HG02642 (cell line): ENCODE measurements at regions not wholly inside any gene's neighbourhood (a gene's known extent, or its start where the extent isn't known, plus 50 kb on each side); places are given as distances from the start of the nearest gene placed in this dataset.
"Not testable (repeated sequence)": the region's sequence is repeated elsewhere in the genome, so short reads cannot be mapped to it uniquely, and the experiment has no call there.

Experiments
- ATAC-seq: cut with Tn5 transposase; IDR thresholded peaks from one replicate; pipeline ENCODE4 v1.9.1; 2021; ENCODE audit warnings: mild to moderate bottlenecking; ENCODE audit not compliant: unreplicated experiment, poor library complexity

- ATAC-seq, result no peak
These were observed 206.3 kb upstream of the TBL1X start for GRCh38 chrX:9258421-9259104.

- no peak for ATAC-seq
These were observed 204.3 kb upstream of the TBL1X start for GRCh38 chrX:9260603-9261002.

GRCh38 chrX:9267415-9267814 is 197.4 kb upstream of the TBL1X start:
- ATAC-seq, result no peak

- no peak for ATAC-seq
These were observed 195.7 kb upstream of the TBL1X start for GRCh38 chrX:9269134-9269533.

GRCh38 chrX:9271789-9272525 is 192.9 kb upstream of the TBL1X start:
- ATAC-seq, result no peak

GRCh38 chrX:9273744-9274143 is 191.1 kb upstream of the TBL1X start:
- no peak for ATAC-seq

- ATAC-seq, result no peak
These were observed 186.2 kb upstream of the TBL1X start for GRCh38 chrX:9278475-9279233.

GRCh38 chrX:9279234-9279544 is 185.7 kb upstream of the TBL1X start:
- ATAC-seq, result no peak

GRCh38 chrX:9280831-9281230 is 184.0 kb upstream of the TBL1X start:
- ATAC-seq, result no peak

- no peak for ATAC-seq
These were observed 182.5 kb upstream of the TBL1X start for GRCh38 chrX:9282325-9282724.

GRCh38 chrX:9285342-9285771 is 179.5 kb upstream of the TBL1X start:
- no peak for ATAC-seq

- no peak for ATAC-seq
These were observed 178.6 kb upstream of the TBL1X start for GRCh38 chrX:9286234-9286633.

GRCh38 chrX:9291629-9292028 is 173.2 kb upstream of the TBL1X start:
- ATAC-seq, result no peak

- no peak for ATAC-seq
These were observed 171.8 kb upstream of the TBL1X start for GRCh38 chrX:9293051-9293496.

- no peak for ATAC-seq
These were observed 171.0 kb upstream of the TBL1X start for GRCh38 chrX:9293903-9294302.

- no peak for ATAC-seq
These were observed 169.3 kb upstream of the TBL1X start for GRCh38 chrX:9295551-9295950.

GRCh38 chrX:9298221-9298620 is 166.6 kb upstream of the TBL1X start:
- no peak for ATAC-seq

GRCh38 chrX:9299681-9300080 is 165.2 kb upstream of the TBL1X start:
- not testable (repeated sequence) for ATAC-seq

GRCh38 chrX:9301836-9302235 is 163.0 kb upstream of the TBL1X start:
- no peak for ATAC-seq

- no peak for ATAC-seq
These were observed 162.5 kb upstream of the TBL1X start for GRCh38 chrX:9302381-9302780.

GRCh38 chrX:9308426-9308825 is 156.4 kb upstream of the TBL1X start:
- ATAC-seq, result no peak
